HepG2 (cell line): ENCODE measurements at regions not wholly inside any gene's neighbourhood (a gene's known extent, or its start where the extent isn't known, plus 50 kb on each side); places are given as distances from the start of the nearest gene placed in this dataset.
"Not testable (repeated sequence)": the region's sequence is repeated elsewhere in the genome, so short reads cannot be mapped to it uniquely, and the experiment has no call there.

Experiments used
- BHLHE40 ChIP-seq: IDR thresholded peaks from 2 replicates; pipeline ENCODE4 v1.6.1; 2011; ENCODE audit warnings: low read length, improper control_type of control experiment
- CTCF ChIP-seq: sonication (generic); formaldehyde crosslinking; IDR thresholded peaks from 2 replicates; pipeline ENCODE4 v1.5.0; 2020; ENCODE audit warnings: mild to moderate bottlenecking, missing genetic modification reagents, moderate library complexity
- EP300 ChIP-seq, 3 experiments: sonication (generic) in 1 of 3; formaldehyde crosslinking in 1 of 3; IDR thresholded peaks; 2 replicates each; pipeline versions ENCODE4 v1.5.1 to v1.6.1; 2011 to 2020; ENCODE audit warnings: low read depth in 2 of 3, low read length in 2 of 3, borderline replicate concordance in 1 of 3, improper control_type of control experiment in 1 of 3, mild to moderate bottlenecking in 1 of 3, missing genetic modification reagents in 1 of 3, moderate library complexity in 1 of 3
- HNRNPUL1 ChIP-seq: fragments of 200-400 bp; formaldehyde crosslinking; IDR thresholded peaks from 2 replicates; pipeline ENCODE4 v1.6.1; 2017; ENCODE audit warnings: low read depth, mild to moderate bottlenecking, low read length, moderate library complexity
- IKZF1 ChIP-seq: fragments of 450-650 bp; IDR thresholded peaks from 2 replicates; pipeline ENCODE4 v1.7.1; 2016
- JUN ChIP-seq: sonication (generic); formaldehyde crosslinking; IDR thresholded peaks from 2 replicates; pipeline ENCODE4 v1.4.0; 2020; ENCODE audit warnings: mild to moderate bottlenecking, missing genetic modification reagents
- JUND ChIP-seq: sonication (generic); formaldehyde crosslinking; IDR thresholded peaks from 2 replicates; pipeline ENCODE4 v1.8.0; 2022; ENCODE audit warnings: mild to moderate bottlenecking, missing genetic modification reagents
- MTA1 ChIP-seq: sonication (generic); formaldehyde crosslinking; IDR thresholded peaks from 2 replicates; pipeline ENCODE4 v1.4.0; 2020; ENCODE audit warnings: missing genetic modification reagents, mild to moderate bottlenecking, borderline replicate concordance
- ZNF251 ChIP-seq: sonication (generic); formaldehyde crosslinking; IDR thresholded peaks from 2 replicates; pipeline ENCODE4 v1.9.0; 2021; ENCODE audit warnings: mild to moderate bottlenecking, missing genetic modification reagents
- ZNF432 ChIP-seq: sonication (generic); formaldehyde crosslinking; IDR thresholded peaks from 2 replicates; pipeline ENCODE4 v1.5.0; 2020; ENCODE audit warnings: missing genetic modification reagents, mild to moderate bottlenecking, borderline replicate concordance
- ZNF512B ChIP-seq: sonication (generic); formaldehyde crosslinking; IDR thresholded peaks from 2 replicates; pipeline ENCODE4 v1.5.1; 2020; ENCODE audit warnings: missing genetic modification reagents, mild to moderate bottlenecking, borderline replicate concordance
- ZNF615 ChIP-seq: sonication (generic); formaldehyde crosslinking; IDR thresholded peaks from 2 replicates; pipeline ENCODE4 v1.5.0; 2020; ENCODE audit warnings: mild to moderate bottlenecking, missing genetic modification reagents, borderline replicate concordance
- ZNF878 ChIP-seq: sonication (generic); formaldehyde crosslinking; IDR thresholded peaks from 2 replicates; pipeline ENCODE4 v1.8.1; 2023; ENCODE audit warnings: mild to moderate bottlenecking, missing genetic modification reagents, moderate library complexity
- TF ChIP-seq, protein P1 (sequence below): sonication (generic); formaldehyde crosslinking; IDR thresholded peaks from 2 replicates; pipeline ENCODE4 v1.4.0; 2020; ENCODE audit warnings: mild to moderate bottlenecking, missing genetic modification reagents

DNA sequence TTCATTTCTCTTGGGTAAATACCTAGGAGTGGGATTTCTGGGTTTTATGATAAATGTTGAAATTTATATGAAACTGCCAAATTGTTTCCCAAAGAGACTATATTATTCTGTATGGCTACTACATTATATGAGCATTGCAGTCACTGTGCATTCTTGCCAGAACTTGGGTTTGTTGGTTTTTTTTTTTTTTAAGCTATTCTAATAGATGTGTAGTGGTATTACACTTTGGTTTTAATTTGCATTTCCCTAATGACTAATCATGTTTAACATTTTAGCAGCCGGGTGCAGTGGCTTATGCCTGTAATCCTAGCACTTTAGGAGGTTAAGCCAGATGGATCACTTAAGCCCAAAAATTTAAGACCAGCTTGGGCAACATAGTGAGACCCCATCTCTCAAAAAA lies 56.0 kb upstream of the MSH6 start:
- not testable (repeated sequence) for TF ChIP-seq ZNF432 (CRISPR knock-in tag); JUND (CRISPR knock-in tag); HNRNPUL1; IKZF1; EP300 (IDR thresholded peaks at IDR 0.05; ENCODE audit: low read depth in 2 of 2, low read length in 2 of 2); EP300 (CRISPR knock-in tag; IDR thresholded peaks at IDR 0.05; ENCODE audit: borderline replicate concordance); MTA1 (CRISPR knock-in tag); BHLHE40; ZNF512B (CRISPR knock-in tag); CTCF; ZNF615 (CRISPR knock-in tag); ZNF878 (CRISPR knock-in tag); ZNF251 (CRISPR knock-in tag); JUN (CRISPR knock-in tag)
- TF ChIP-seq, protein P1, sequence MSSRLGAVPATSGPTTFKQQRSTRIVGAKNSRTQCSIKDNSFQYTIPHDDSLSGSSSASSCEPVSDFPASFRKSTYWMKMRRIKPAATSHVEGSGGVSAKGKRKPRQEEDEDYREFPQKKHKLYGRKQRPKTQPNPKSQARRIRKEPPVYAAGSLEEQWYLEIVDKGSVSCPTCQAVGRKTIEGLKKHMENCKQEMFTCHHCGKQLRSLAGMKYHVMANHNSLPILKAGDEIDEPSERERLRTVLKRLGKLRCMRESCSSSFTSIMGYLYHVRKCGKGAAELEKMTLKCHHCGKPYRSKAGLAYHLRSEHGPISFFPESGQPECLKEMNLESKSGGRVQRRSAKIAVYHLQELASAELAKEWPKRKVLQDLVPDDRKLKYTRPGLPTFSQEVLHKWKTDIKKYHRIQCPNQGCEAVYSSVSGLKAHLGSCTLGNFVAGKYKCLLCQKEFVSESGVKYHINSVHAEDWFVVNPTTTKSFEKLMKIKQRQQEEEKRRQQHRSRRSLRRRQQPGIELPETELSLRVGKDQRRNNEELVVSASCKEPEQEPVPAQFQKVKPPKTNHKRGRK (CRISPR knock-in tag), result not testable (repeated sequence)
